NCI-H2227 (cell line): ENCODE measurements at regions not wholly inside any gene's neighbourhood (a gene's known extent, or its start where the extent isn't known, plus 50 kb on each side); places are given as distances from the start of the nearest gene placed in this dataset.
A peak's percentile ranks its signal among the peaks of the same experiment; 100 is the strongest.

Experiments
- DNase-seq: peaks from one replicate; lab custom pipeline; 2025; ENCODE audit not compliant: unreplicated experiment; lab: John Stamatoyannopoulos, UW

GRCh38 chr18:47602273-47602897, 328.1 kb downstream of the SMAD2 start:
- DNase-seq: no peak

GRCh38 chr18:47601581-47602272, 328.7 kb downstream of the SMAD2 start:
- no peak for DNase-seq

- DNase-seq: no peak
Observed at GRCh38 chr18:47595831-47596501, 334.5 kb downstream of the SMAD2 start.

GRCh38 chr18:47594621-47595086, 335.8 kb downstream of the SMAD2 start:
- DNase-seq: peak; percentile 82

GRCh38 chr18:47593744-47594472, 336.6 kb downstream of the SMAD2 start:
- peak; percentile 59 for DNase-seq

- no peak for DNase-seq
Observed at GRCh38 chr18:47591429-47591828, 339.0 kb downstream of the SMAD2 start.

- DNase-seq: no peak
Observed at GRCh38 chr18:47587587-47587986, 336.1 kb upstream of the SKOR2 start.

- DNase-seq: peak; percentile 14
Observed at GRCh38 chr18:47586418-47587070, 335.1 kb upstream of the SKOR2 start.

GRCh38 chr18:47585914-47586313, 334.5 kb upstream of the SKOR2 start:
- no peak for DNase-seq

GRCh38 chr18:47585136-47585535, 333.7 kb upstream of the SKOR2 start:
- no peak for DNase-seq

- no peak for DNase-seq
Observed at GRCh38 chr18:47582093-47582492, 330.6 kb upstream of the SKOR2 start.

- DNase-seq: peak; percentile 23
Observed at GRCh38 chr18:47577520-47577919, 326.1 kb upstream of the SKOR2 start.

GRCh38 chr18:47574966-47575365, 323.5 kb upstream of the SKOR2 start:
- DNase-seq: no peak

GRCh38 chr18:47571957-47572356, 320.5 kb upstream of the SKOR2 start:
- no peak for DNase-seq

- no peak for DNase-seq
Observed at GRCh38 chr18:47566809-47567208, 315.3 kb upstream of the SKOR2 start.

GRCh38 chr18:47560723-47561715, 309.6 kb upstream of the SKOR2 start:
- DNase-seq: no peak

- no peak for DNase-seq
Observed at GRCh38 chr18:47558110-47558750, 306.8 kb upstream of the SKOR2 start.

- no peak for DNase-seq
Observed at GRCh38 chr18:47557160-47557559, 305.7 kb upstream of the SKOR2 start.

GRCh38 chr18:47552783-47553182, 301.3 kb upstream of the SKOR2 start:
- no peak for DNase-seq
